PC-9 (cell line): ENCODE measurements at regions not wholly inside any gene's neighbourhood (a gene's known extent, or its start where the extent isn't known, plus 50 kb on each side); places are given as distances from the start of the nearest gene placed in this dataset.

Experiments
- BruUV-seq: library from RNA; stranded (reverse); fragments of 400-500 nt; replicated peaks from 2 replicates; lab custom pipeline; 2021; lab: Mats Ljungman, UMichigan
- CTCF ChIA-PET: fragments of 300-600 bp; sonication (Branson Sonifier 250); formaldehyde crosslinking; loops from one replicate; lab custom pipeline; 2022; ENCODE audit warnings: antibody characterized with exemption; lab: Charles Lee
- POLR2A ChIA-PET: fragments of 300-600 bp; sonication (Branson Sonifier 250); formaldehyde crosslinking; loops from one replicate; lab custom pipeline; 2022; ENCODE audit warnings: antibody characterized with exemption; ENCODE audit not compliant: unreplicated experiment; lab: Charles Lee
- DNase-seq, 2 experiments: peaks; one replicate each; pipeline versions ENCODE4 v3.0.0 to v3.0.0-alpha.2; 2015 to 2022; ENCODE audit warnings: mixed read lengths in 1 of 2
- H2AFZ ChIP-seq: fragments of 200-600 bp; sonication (generic); 2 replicates; pipeline ENCODE4 v1.8.1; 2017; ENCODE audit warnings: antibody characterized with exemption
- H3F3A ChIP-seq: fragments of 200-600 bp; sonication (generic); 2 replicates; pipeline ENCODE4 v1.8.1; 2017; ENCODE audit warnings: antibody characterized with exemption, mild to moderate bottlenecking, low read depth; ENCODE audit not compliant: insufficient read depth
- H3K27ac ChIP-seq: fragments of 200-600 bp; sonication (generic); 2 replicates; pipeline ENCODE4 v1.6.1; 2016; ENCODE audit warnings: mixed run types
- H3K27me3 ChIP-seq: fragments of 200-600 bp; sonication (generic); 2 replicates; pipeline ENCODE4 v1.6.1; 2016; ENCODE audit warnings: low read depth, mixed run types; ENCODE audit not compliant: insufficient read depth
- H3K36me3 ChIP-seq: fragments of 200-600 bp; sonication (generic); 2 replicates; pipeline ENCODE4 v1.6.1; 2016; ENCODE audit warnings: low read depth, mixed run types
- H3K4me1 ChIP-seq: fragments of 200-600 bp; sonication (generic); replicated peaks from 2 replicates; pipeline ENCODE4 v1.6.1; 2016; ENCODE audit warnings: mixed run types; ENCODE audit not compliant: insufficient read depth
- H3K4me2 ChIP-seq: fragments of 200-600 bp; sonication (generic); 2 replicates; pipeline ENCODE4 v1.6.1; 2017; ENCODE audit warnings: mixed run types
- H3K4me3 ChIP-seq: fragments of 200-600 bp; sonication (generic); 2 replicates; pipeline ENCODE4 v1.6.1; 2016; ENCODE audit warnings: mixed run types
- H3K79me2 ChIP-seq: fragments of 200-600 bp; sonication (generic); 2 replicates; pipeline ENCODE4 v1.6.1; 2017; ENCODE audit warnings: low read depth, mixed run types
- H3K9me2 ChIP-seq: fragments of 200-600 bp; sonication (generic); 2 replicates; pipeline ENCODE4 v1.8.1; 2017; ENCODE audit warnings: mild to moderate bottlenecking; ENCODE audit not compliant: insufficient read depth
- H3K9me3 ChIP-seq: fragments of 200-600 bp; sonication (generic); 2 replicates; pipeline ENCODE4 v1.8.1; 2016; ENCODE audit warnings: low read depth; ENCODE audit not compliant: insufficient read depth
- H4K20me1 ChIP-seq: fragments of 200-600 bp; sonication (generic); 2 replicates; pipeline ENCODE4 v1.8.1; 2017; ENCODE audit not compliant: insufficient read depth
- CTCF ChIP-seq: fragments of 200-600 bp; sonication (generic); conservative IDR thresholded peaks from 2 replicates; pipeline ENCODE4 v1.6.1; 2017; ENCODE audit warnings: mixed run types, antibody characterized with exemption, mild to moderate bottlenecking, moderate library complexity
- EZH2 ChIP-seq: fragments of 200-600 bp; sonication (generic); IDR thresholded peaks from 2 replicates; pipeline ENCODE4 v1.8.0; 2017; ENCODE audit warnings: antibody characterized with exemption, low read depth
- intact Hi-C: fragments of 100-400 bp; cut with micrococcal nuclease; formaldehyde crosslinking; loops from one replicate; pipeline ENCODE4 v1.10.0; 2022; ENCODE audit not compliant: unreplicated experiment

- ChIA-PET CTCF (no interaction called here), POLR2A (no interaction called here)
- BruUV-seq = no TSS peak
- no peaks in the 10 kb centered on the region; the same call in 1 of the 2 replicates for H3K9me2 ChIP-seq
- intact Hi-C loops = no loop called here
- H4K20me1 ChIP-seq = 0 out of 2 replicates have a peak, but pooled peaks cover 4% of the 10 kb centered on the region
- no peaks in the 10 kb centered on the region for H3K9me3 ChIP-seq
- no peaks in the 10 kb centered on the region for H3K79me2 ChIP-seq
- no peak overlapping the region for H3K4me3 ChIP-seq
- H3F3A ChIP-seq = no peaks in the 10 kb centered on the region
- H3K27me3 ChIP-seq = no peaks in the 10 kb centered on the region
- H3K4me1 ChIP-seq = no peaks in the 10 kb centered on the region
- no peak overlapping the region for H2AFZ ChIP-seq
- H3K4me2 ChIP-seq = no peak overlapping the region
- DNase-seq = no peak
- TF ChIP-seq CTCF (no peak), EZH2 (no peak)
- no peaks in the 10 kb centered on the region for H3K36me3 ChIP-seq
- no peak overlapping the region for H3K27ac ChIP-seq
Observed at GRCh38 chr11:82671451-82671850, 62.2 kb downstream of the FAM181B start.

- Histone ChIP-seq H3K4me1 (no peaks in the 10 kb centered on the region), H3K79me2 (no peaks in the 10 kb centered on the region), H3K4me3 (no peak overlapping the region), H3K9me3 (no peaks in the 10 kb centered on the region), H3K4me2 (no peak overlapping the region), H3K36me3 (no peaks in the 10 kb centered on the region), H3K27me3 (no peaks in the 10 kb centered on the region), H3F3A (no peaks in the 10 kb centered on the region), H3K9me2 (no peaks in the 10 kb centered on the region; the same call in 1 of the 2 replicates), H3K27ac (no peak overlapping the region), H2AFZ (no peak overlapping the region), H4K20me1 (0 out of 2 replicates have a peak, but pooled peaks cover 4% of the 10 kb centered on the region)
- no TSS peak for BruUV-seq
- no peak for DNase-seq
- POLR2A ChIA-PET = no interaction called here
- intact Hi-C loops = no loop called here
- TF ChIP-seq CTCF (no peak), EZH2 (no peak)
- CTCF ChIA-PET = no interaction called here
Observed at GRCh38 chr11:82663535-82663934, 70.1 kb downstream of the FAM181B start.

GRCh38 chr11:82653752-82654151 is 79.9 kb downstream of the FAM181B start:
- H3K79me2 ChIP-seq = no peaks in the 10 kb centered on the region
- no peak overlapping the region for H3K27ac ChIP-seq
- intact Hi-C loops = no loop called here
- no peaks in the 10 kb centered on the region for H3K27me3 ChIP-seq
- ChIA-PET CTCF (no interaction called here), POLR2A (no interaction called here)
- H3K9me3 ChIP-seq = no peaks in the 10 kb centered on the region
- no peaks in the 10 kb centered on the region for H3K36me3 ChIP-seq
- H3K9me2 ChIP-seq = no peaks in the 10 kb centered on the region
- BruUV-seq = no TSS peak
- H2AFZ ChIP-seq = no peak overlapping the region
- H3K4me1 ChIP-seq = no peaks in the 10 kb centered on the region
- no peak for DNase-seq
- TF ChIP-seq EZH2 (no peak), CTCF (no peak)
- H3K4me3 ChIP-seq = no peak overlapping the region
- no peaks in the 10 kb centered on the region for H3F3A ChIP-seq
- no peaks in the 10 kb centered on the region for H4K20me1 ChIP-seq
- no peak overlapping the region for H3K4me2 ChIP-seq
